Kidney (tissue), 13 donors: ENCODE measurements at regions not wholly inside any gene's neighbourhood (a gene's known extent, or its start where the extent isn't known, plus 50 kb on each side); places are given as distances from the start of the nearest gene placed in this dataset.

Source experiments
- DNase-seq, 5 donors: peaks; one replicate each; pipeline ENCODE4 v3.0.0-alpha.2; 2013 to 2020
- FAIRE-seq: peaks from 2 replicates; lab custom pipeline; 2012; peaks lifted over from hg19 to GRCh38; lab: Jason Lieb, UNC
- H3K27ac ChIP-seq, 2 donors: one replicate each; pipeline ENCODE4 v1.7.0; 2013; ENCODE audit warnings: low read depth in 2 of 2, low read length in 2 of 2, inconsistent platforms in 1 of 2
- H3K27me3 ChIP-seq: one replicate; pipeline ENCODE4 v1.7.1; 2013; ENCODE audit warnings: low read length, inconsistent platforms; ENCODE audit not compliant: control insufficient read depth, insufficient read depth
- H3K36me3 ChIP-seq, 3 donors: one replicate each; pipeline versions ENCODE4 v1.7.0 to v1.7.1; 2013; ENCODE audit warnings: low read length in 3 of 3, control low read depth in 1 of 3, inconsistent platforms in 1 of 3; ENCODE audit not compliant: insufficient read depth in 3 of 3, control insufficient read depth in 2 of 3
- H3K4me1 ChIP-seq, 3 donors: one replicate each; pipeline versions ENCODE4 v1.7.0 to v1.7.1; 2013; ENCODE audit warnings: low read length in 3 of 3, inconsistent platforms in 1 of 3, low read depth in 1 of 3; ENCODE audit not compliant: control insufficient read depth in 2 of 3, insufficient read depth in 2 of 3
- H3K4me3 ChIP-seq, 3 donors: one replicate each; pipeline versions ENCODE4 v1.7.0 to v1.8.1; 2013; ENCODE audit warnings: low read length in 3 of 3, control low read depth in 1 of 3, inconsistent platforms in 1 of 3
- H3K9ac ChIP-seq, 3 donors: one replicate each; pipeline versions ENCODE4 v1.7.0 to v1.7.1; 2013; ENCODE audit warnings: low read length in 3 of 3, control low read depth in 1 of 3, inconsistent platforms in 1 of 3
- H3K9me3 ChIP-seq, 3 donors: one replicate each; pipeline versions ENCODE4 v1.7.0 to v1.7.1; 2013; ENCODE audit warnings: low read length in 3 of 3, control low read depth in 1 of 3, inconsistent platforms in 1 of 3; ENCODE audit not compliant: control insufficient read depth in 2 of 3, insufficient read depth in 1 of 3
- intact Hi-C: fragments of 100-400 bp; cut with DNase I; formaldehyde crosslinking; loops from one replicate; pipeline ENCODE4 v1.11.1; 2022
- TF ChIP-seq, protein P1 (sequence below): IDR thresholded peaks from 3 replicates; pipeline ENCODE4 v1.5.1; 2012; ENCODE audit warnings: mild to moderate bottlenecking, moderate library complexity, borderline replicate concordance; ENCODE audit not compliant: insufficient read depth; ENCODE audit errors: extremely low read depth
- donor health status: control.
- donor health status: control.
- donor health status: control.
- donor health status: control.
- donor health status: control.
- donor health status: DM: yes; HTN: yes; CAD: no.
- donor health status: Normal renal cell carcinoma (clear cell type).

DNA sequence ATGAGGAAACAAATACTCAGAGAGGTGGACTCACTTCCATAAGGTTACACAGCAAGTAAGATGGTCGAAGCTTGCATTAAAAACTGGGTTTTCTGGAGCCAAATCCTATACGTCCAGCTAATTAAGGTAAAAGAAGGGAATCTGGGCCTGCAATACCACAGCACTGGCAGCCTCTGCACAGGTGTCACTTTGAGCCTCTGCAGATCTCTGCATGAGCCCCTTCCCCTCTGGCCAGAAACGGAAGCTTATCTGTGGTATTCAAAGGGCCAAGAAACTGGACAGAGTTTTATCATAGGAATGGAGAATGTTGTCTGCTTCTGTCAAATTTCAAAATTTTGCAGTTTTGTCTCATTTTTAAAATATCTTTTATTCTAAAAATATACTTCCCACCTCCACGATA, 76.1 kb downstream of the OSR1 start:
- Histone ChIP-seq H3K36me3 (no peaks in the 10 kb centered on the region), H3K9me3 (no peaks in the 10 kb centered on the region), H3K4me3 (no peak overlapping the region), H3K27ac (no peak overlapping the region), H3K9ac (no peak overlapping the region), H3K27me3 (no peaks in the 10 kb centered on the region), H3K4me1 (no peaks in the 10 kb centered on the region)
- TF ChIP-seq, protein P1, sequence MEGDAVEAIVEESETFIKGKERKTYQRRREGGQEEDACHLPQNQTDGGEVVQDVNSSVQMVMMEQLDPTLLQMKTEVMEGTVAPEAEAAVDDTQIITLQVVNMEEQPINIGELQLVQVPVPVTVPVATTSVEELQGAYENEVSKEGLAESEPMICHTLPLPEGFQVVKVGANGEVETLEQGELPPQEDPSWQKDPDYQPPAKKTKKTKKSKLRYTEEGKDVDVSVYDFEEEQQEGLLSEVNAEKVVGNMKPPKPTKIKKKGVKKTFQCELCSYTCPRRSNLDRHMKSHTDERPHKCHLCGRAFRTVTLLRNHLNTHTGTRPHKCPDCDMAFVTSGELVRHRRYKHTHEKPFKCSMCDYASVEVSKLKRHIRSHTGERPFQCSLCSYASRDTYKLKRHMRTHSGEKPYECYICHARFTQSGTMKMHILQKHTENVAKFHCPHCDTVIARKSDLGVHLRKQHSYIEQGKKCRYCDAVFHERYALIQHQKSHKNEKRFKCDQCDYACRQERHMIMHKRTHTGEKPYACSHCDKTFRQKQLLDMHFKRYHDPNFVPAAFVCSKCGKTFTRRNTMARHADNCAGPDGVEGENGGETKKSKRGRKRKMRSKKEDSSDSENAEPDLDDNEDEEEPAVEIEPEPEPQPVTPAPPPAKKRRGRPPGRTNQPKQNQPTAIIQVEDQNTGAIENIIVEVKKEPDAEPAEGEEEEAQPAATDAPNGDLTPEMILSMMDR = no peak
- intact Hi-C loops = no loop called here
- no peak for FAIRE-seq
- DNase-seq = no peak

- FAIRE-seq (no peak), DNase-seq (no peak)
- Histone ChIP-seq H3K9me3 (no peaks in the 10 kb centered on the region), H3K4me3 (no peak overlapping the region), H3K27me3 (no peaks in the 10 kb centered on the region), H3K4me1 (no peaks in the 10 kb centered on the region), H3K27ac (no peak overlapping the region), H3K36me3 (no peaks in the 10 kb centered on the region), H3K9ac (no peak overlapping the region)
- intact Hi-C loops = no loop called here
- TF ChIP-seq, protein P1 = no peak
Observed at GRCh38 chr2:19274439-19274838, 84.0 kb downstream of the OSR1 start.

- no peak overlapping the region for H3K4me3 ChIP-seq
- no peak for DNase-seq
- H3K27ac ChIP-seq = no peak overlapping the region
- no peak for FAIRE-seq
- intact Hi-C loops = no loop called here
- H3K4me1 ChIP-seq = no peaks in the 10 kb centered on the region
- no peaks in the 10 kb centered on the region for H3K27me3 ChIP-seq
- H3K36me3 ChIP-seq = no peaks in the 10 kb centered on the region
- TF ChIP-seq, protein P1 = no peak
- no peak overlapping the region for H3K9ac ChIP-seq
- no peaks in the 10 kb centered on the region for H3K9me3 ChIP-seq
Observed at GRCh38 chr2:19272941-19273470, 85.4 kb downstream of the OSR1 start.

GRCh38 chr2:19272039-19272438, 86.4 kb downstream of the OSR1 start:
- TF ChIP-seq, protein P1 = no peak
- no peak overlapping the region for H3K9ac ChIP-seq
- intact Hi-C loops = no loop called here
- no peak overlapping the region for H3K4me3 ChIP-seq
- H3K27me3 ChIP-seq = no peaks in the 10 kb centered on the region
- no peaks in the 10 kb centered on the region for H3K36me3 ChIP-seq
- H3K4me1 ChIP-seq = no peaks in the 10 kb centered on the region
- no peak overlapping the region for H3K27ac ChIP-seq
- DNase-seq = no peak
- no peak for FAIRE-seq
- no peaks in the 10 kb centered on the region for H3K9me3 ChIP-seq
